Memory B cell (primary cell): ENCODE measurements at regions not wholly inside any gene's neighbourhood (a gene's known extent, or its start where the extent isn't known, plus 50 kb on each side); places are given as distances from the start of the nearest gene placed in this dataset.

Source experiments
- ATAC-seq: fragments of 150-1000 bp; cut with Tn5 transposase; 2 replicates; pipeline ENCODE4 v1.10.0; 2021; ENCODE audit warnings: low read depth, mild to moderate bottlenecking, moderate library complexity
- DNase-seq, 2 donors: peaks; one replicate each; pipeline ENCODE4 v3.0.0; 2022; ENCODE audit warnings: low spot score in 2 of 2
- H3K27ac Mint-ChIP-seq: one replicate; pipeline ENCODE4 v1.8.0; 2022; ENCODE audit warnings: mild to moderate bottlenecking, moderate library complexity, mixed read lengths
- H3K27me3 Mint-ChIP-seq: one replicate; pipeline ENCODE4 v1.8.0; 2022; ENCODE audit warnings: mixed read lengths
- H3K36me3 Mint-ChIP-seq: one replicate; pipeline ENCODE4 v1.8.0; 2022; ENCODE audit warnings: mild to moderate bottlenecking, mixed read lengths
- H3K4me1 Mint-ChIP-seq: one replicate; pipeline ENCODE4 v1.8.0; 2022; ENCODE audit warnings: mixed read lengths
- H3K4me3 Mint-ChIP-seq: one replicate; pipeline ENCODE4 v1.8.0; 2022; ENCODE audit warnings: mild to moderate bottlenecking, moderate library complexity, mixed read lengths
- H3K9me3 Mint-ChIP-seq: one replicate; pipeline ENCODE4 v1.8.0; 2022; ENCODE audit warnings: mixed read lengths

DNA sequence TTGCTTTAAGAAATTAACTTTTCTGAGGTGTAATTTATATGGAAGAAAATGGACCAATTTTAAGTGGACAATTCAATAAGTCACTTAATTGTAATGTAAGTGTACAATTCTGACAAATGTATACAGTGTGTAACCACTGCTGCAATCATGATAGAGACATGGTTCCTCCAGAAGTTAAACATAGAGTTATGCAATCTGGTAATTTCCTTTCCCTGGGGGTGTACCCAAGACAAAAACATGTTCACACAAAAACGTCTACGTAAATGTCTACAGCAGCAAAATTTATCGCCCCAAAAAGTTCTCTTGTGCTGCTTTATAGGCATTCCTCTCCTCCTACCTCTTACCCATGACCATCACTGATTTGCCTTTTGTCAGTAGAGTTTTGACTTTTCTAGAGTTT, 141.5 kb downstream of the AQP4 start:
- Mint-ChIP-seq H3K4me1 (no peaks in the 10 kb centered on the region), H3K27me3 (peaks cover 2% of the 10 kb centered on the region), H3K36me3 (no peaks in the 10 kb centered on the region), H3K27ac (no peak overlapping the region), H3K9me3 (peaks cover 1% of the 10 kb centered on the region), H3K4me3 (no peak overlapping the region)
- no peak for DNase-seq
- no peak for ATAC-seq

DNA sequence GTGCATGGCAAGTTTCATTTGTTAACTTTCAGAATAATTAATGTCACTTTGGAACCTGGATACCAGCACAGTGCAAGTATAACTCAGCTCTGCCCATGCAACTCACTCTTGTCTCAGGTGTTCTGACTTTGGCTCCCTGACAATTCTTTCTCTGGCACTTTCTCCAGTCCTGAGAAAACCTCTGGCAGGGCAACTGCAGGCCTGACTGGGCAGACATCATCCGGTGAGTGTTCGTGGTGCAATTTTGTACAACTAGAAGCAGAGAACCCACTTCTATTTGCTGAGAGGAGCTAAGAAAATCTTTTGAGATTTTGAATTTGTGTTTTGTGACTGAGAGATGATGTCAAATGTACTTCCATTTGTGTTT, 143.0 kb downstream of the AQP4 start:
- H3K4me3 Mint-ChIP-seq = no peak overlapping the region
- no peaks in the 10 kb centered on the region for H3K36me3 Mint-ChIP-seq
- H3K27ac Mint-ChIP-seq = no peak overlapping the region
- no peak for DNase-seq
- ATAC-seq = no peak
- H3K9me3 Mint-ChIP-seq = peaks cover 1% of the 10 kb centered on the region
- no peaks in the 10 kb centered on the region for H3K27me3 Mint-ChIP-seq
- H3K4me1 Mint-ChIP-seq = no peaks in the 10 kb centered on the region

DNA sequence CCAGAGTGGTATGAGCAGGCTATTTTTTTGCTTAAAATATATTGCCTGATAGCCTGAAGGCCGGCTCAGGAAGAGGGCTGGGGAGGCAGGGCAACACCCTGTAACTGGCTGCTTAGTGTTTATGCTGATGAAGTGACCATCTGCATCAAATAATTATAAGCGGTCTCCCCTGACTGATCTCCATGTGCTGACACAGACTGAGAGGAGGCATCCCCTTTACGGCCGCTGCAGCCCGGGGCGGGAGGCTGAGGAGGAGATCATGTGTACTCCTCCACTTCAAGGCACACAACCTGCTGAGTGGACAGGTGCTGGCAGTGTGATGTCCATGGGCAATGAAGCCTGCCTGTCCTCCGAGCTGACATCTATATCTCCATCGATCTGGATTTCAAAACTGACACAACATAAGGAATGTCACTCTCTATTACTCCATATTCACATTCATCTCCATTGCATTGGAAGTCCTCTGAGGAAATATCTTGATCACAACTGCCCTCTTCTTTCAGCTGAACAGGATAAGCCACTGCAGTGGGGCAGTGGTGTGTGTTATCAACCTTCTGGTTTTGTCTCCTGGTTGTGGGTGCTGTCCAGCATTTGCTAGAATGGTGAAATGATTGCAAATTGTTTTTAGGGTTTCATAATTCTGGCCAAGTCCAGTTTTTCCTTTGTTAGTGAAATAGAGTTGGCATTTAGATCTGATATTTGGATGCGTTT, 143.5 kb downstream of the AQP4 start:
- H3K36me3 Mint-ChIP-seq = no peaks in the 10 kb centered on the region
- no peak overlapping the region for H3K27ac Mint-ChIP-seq
- ATAC-seq (no peak), DNase-seq (no peak)
- H3K9me3 Mint-ChIP-seq = peaks cover 1% of the 10 kb centered on the region
- no peaks in the 10 kb centered on the region for H3K27me3 Mint-ChIP-seq
- H3K4me3 Mint-ChIP-seq = no peak overlapping the region
- H3K4me1 Mint-ChIP-seq = no peaks in the 10 kb centered on the region

DNA sequence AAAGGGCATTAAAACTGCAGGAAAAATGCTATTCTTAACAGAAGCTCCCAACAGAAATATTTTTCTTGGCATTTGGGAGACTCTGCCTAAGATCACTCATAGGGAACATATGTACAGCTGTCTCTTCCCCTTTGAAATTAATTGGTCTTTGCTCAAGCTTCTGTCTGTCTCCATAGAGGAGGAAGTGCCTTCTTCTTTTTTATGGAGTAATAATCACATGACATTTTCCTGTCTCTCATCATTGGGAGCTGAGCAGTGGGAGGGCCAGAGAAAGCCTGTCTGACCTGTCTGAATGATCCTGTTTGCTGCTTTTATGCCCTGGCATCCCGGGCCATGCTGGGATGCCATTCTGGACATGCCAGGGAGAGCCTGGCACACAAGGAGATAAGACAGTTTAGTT, 145.6 kb downstream of the AQP4 start:
- ATAC-seq = no peak
- no peaks in the 10 kb centered on the region for H3K9me3 Mint-ChIP-seq
- no peaks in the 10 kb centered on the region for H3K36me3 Mint-ChIP-seq
- H3K27ac Mint-ChIP-seq = no peak overlapping the region
- H3K4me1 Mint-ChIP-seq = no peaks in the 10 kb centered on the region
- peaks cover 2% of the 10 kb centered on the region for H3K27me3 Mint-ChIP-seq
- DNase-seq = no peak
- no peak overlapping the region for H3K4me3 Mint-ChIP-seq

DNA sequence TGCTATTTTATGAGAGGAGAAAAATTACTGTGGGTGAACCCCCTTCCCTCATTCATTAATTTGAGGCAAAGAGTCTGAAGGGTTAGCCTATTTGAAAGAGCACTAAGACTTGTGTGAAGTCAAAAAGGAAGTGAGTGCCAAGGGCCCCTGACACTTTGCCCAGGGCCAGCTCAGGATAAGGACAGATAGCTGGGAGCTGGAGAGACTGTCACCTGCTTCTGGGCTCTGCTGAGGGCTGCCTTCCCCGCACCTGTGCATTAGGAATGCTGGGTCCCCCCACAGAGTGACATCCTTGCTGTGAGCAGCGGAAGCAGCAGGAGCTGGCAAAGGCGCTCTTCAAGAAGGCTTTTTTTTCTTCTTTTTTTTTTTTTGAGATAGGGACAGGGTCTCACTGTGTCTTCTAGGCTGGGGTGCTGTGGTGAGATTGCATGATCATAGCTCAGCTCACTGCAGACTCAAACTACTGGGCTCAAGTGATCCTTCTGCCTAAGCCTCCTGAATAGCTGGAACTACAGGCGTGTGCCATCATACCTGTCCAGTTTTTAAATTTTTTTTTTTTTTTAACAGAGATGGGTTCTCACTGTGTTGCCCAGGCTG, 148.3 kb downstream of the AQP4 start:
- peaks cover 2% of the 10 kb centered on the region for H3K27me3 Mint-ChIP-seq

DNA sequence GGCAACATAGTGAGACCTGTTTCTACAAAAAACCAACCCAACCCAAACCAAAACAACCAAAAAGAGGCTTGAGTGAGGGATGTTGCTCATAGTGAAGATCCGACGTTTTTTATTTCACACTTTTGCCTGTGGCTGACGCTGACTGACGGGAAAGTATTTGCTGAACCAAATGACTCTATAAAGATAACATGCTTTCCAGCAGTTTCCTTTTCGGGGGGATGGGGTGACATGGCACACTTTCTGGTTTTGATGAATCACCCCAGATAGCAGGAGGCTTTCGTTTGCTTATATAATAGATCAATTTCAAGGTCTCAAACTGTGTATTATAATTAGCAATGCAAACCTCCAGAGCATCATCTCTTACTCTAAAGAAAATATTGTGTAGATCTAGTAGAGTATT, 150.8 kb downstream of the AQP4 start:
- no peaks in the 10 kb centered on the region for H3K9me3 Mint-ChIP-seq
- no peak for ATAC-seq
- DNase-seq = no peak
- H3K4me1 Mint-ChIP-seq = no peaks in the 10 kb centered on the region
- no peaks in the 10 kb centered on the region for H3K36me3 Mint-ChIP-seq
- peaks cover 3% of the 10 kb centered on the region for H3K27me3 Mint-ChIP-seq
- H3K4me3 Mint-ChIP-seq = no peak overlapping the region
- no peak overlapping the region for H3K27ac Mint-ChIP-seq

More for the DNA sequence above, 148.3 kb downstream of the AQP4 start:
- H3K4me1 Mint-ChIP-seq = no peaks in the 10 kb centered on the region
- no peaks in the 10 kb centered on the region for H3K36me3 Mint-ChIP-seq
- DNase-seq (no peak), ATAC-seq (no peak)
- no peaks in the 10 kb centered on the region for H3K9me3 Mint-ChIP-seq
- H3K4me3 Mint-ChIP-seq = no peak overlapping the region
- no peak overlapping the region for H3K27ac Mint-ChIP-seq

DNA sequence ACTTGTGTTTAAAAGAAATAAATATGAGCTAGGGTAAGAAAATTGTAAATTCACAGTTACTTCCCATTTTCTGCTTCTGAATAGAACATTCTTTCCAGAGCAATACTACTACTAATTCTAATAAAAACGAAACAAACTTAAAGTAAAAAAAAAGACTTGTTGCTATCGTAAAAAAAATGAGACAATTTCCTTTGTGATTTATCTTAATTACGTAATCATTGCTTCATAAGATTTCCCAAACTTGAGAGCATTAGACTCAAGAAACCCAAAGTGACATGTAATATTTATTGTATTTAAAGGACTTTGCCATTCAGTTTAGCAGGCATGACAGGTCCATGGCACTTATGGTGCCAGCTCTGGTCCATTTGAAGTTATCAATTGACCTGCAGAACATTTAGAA, 153.8 kb downstream of the AQP4 start:
- H3K4me1 Mint-ChIP-seq = no peaks in the 10 kb centered on the region
- no peak overlapping the region for H3K4me3 Mint-ChIP-seq
- H3K27ac Mint-ChIP-seq = no peak overlapping the region
- ATAC-seq (no peak), DNase-seq (no peak)
- no peaks in the 10 kb centered on the region for H3K36me3 Mint-ChIP-seq
- peaks cover 3% of the 10 kb centered on the region for H3K27me3 Mint-ChIP-seq
- H3K9me3 Mint-ChIP-seq = no peaks in the 10 kb centered on the region

DNA sequence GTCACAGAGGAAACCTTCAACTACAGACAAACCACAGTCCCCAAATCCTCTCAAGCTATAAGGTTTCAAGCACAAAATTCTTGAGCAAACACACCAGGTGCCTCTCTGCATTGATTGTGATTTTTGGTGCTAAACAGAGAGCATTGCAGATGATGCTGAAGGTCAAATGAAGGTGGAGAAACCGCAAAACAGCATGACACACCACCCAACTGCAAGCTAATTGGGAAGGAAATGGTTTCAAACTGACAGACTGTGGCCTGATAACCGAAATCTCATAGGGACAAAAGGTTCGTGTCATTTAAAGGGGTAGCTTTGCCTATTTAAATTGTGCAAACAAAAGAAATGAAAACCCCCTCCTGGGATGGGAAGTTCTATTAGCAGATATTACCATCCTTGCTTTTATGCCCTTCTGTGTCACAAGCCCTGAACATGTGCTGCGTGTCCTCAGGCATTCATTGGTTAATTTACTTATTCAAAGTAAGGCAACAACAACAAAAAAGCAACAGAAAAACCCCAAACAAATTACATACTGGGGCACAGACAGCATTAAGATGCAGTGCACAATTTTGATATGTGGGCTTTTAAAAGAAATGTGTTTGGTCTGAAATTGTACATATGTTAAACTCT, 154.9 kb downstream of the AQP4 start:
- ATAC-seq (no peak), DNase-seq (no peak)
- no peaks in the 10 kb centered on the region for H3K36me3 Mint-ChIP-seq
- no peaks in the 10 kb centered on the region for H3K9me3 Mint-ChIP-seq
- H3K4me3 Mint-ChIP-seq = no peak overlapping the region
- H3K4me1 Mint-ChIP-seq = no peaks in the 10 kb centered on the region
- H3K27ac Mint-ChIP-seq = no peak overlapping the region
- H3K27me3 Mint-ChIP-seq = peaks cover 2% of the 10 kb centered on the region

DNA sequence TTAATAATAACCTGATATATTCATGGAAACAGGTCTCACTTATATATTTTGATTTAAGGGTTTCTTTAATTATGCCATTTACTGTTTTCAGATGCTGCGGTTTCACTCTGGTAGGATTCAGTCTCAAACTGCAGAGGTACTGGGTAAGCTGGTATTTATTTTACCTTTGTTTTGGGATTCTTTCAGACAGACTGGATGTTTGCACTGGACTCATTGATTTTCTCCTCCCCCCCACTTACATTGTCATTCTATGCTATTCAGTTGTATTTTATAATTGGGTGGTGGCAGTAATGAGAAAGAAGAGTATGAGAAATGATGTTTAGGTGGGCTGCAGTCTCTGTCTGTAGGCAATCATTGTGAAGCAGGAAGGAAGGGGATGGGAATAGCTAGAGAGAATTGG, 155.6 kb downstream of the AQP4 start:
- no peaks in the 10 kb centered on the region for H3K36me3 Mint-ChIP-seq
- H3K4me1 Mint-ChIP-seq = no peaks in the 10 kb centered on the region
- ATAC-seq (no peak), DNase-seq (no peak)
- no peak overlapping the region for H3K4me3 Mint-ChIP-seq
- H3K9me3 Mint-ChIP-seq = no peaks in the 10 kb centered on the region
- H3K27me3 Mint-ChIP-seq = peaks cover 2% of the 10 kb centered on the region
- H3K27ac Mint-ChIP-seq = no peak overlapping the region

DNA sequence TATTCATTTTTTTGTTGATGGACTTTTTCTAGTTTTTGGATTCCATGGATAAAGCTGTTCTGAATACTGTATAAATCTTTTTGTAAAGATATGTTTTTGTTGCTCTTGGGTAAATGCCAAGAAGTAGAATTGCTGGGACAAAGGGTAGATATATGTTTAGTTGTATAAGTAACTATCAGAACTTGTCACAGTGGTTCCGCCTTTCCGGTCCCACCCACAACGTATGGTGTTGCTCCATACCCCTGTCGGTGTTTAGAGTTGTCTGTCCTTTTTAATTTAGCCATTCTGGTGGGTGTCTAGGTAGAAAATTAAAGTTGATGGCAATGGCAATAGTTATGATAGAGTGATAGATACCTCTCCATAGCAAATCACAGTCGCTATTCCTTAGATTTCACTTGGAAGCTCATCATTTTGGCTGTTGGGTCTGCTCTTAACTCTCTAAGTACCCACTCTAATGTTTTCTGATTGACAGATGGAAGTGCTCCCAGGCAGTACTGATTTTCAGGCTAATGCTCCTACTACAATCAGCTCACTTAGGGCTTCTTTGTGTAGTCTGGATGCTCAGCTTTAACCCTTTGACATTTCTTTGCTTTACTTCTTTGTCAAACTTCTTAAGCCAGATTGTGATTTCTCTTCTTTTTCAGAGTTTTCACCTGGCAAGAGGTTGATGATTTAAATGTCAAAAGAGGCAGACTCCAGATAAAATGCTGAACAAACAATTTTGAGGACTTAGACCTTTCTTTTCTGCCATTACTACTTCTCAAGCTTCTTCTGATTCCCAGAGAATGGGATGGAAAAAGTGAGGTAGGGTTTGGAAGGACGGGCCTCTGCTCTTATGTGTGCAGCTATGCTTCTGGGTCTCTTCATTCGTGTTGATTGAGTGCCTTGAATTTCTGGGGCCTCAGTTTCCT, 156.4 kb downstream of the AQP4 start:
- Mint-ChIP-seq H3K27me3 (peaks cover 2% of the 10 kb centered on the region), H3K4me3 (no peak overlapping the region), H3K27ac (no peak overlapping the region), H3K36me3 (no peaks in the 10 kb centered on the region), H3K4me1 (no peaks in the 10 kb centered on the region), H3K9me3 (no peaks in the 10 kb centered on the region)
- ATAC-seq (no peak), DNase-seq (no peak)

DNA sequence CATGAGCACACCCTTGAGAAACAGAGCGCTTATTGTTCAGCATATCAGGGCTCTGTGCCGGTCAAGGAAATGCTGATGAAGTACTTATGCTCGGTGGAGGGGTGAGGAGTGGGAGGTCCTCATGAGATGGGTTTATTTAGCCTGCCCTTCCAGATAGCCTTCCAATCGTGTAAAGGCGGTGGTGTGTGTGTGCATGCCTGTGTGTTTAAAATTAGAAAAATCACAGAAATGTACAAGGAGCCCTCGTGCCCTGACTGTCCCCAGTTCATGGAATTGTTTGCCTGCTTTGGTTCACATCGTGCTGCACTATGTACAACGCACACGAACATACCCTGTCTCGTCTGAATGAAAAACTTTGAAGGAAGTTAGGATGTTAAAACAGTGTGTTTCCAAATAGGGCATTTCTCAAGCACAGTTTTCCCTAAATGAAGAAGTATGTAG, 158.6 kb downstream of the AQP4 start:
- Mint-ChIP-seq H3K27ac (no peak overlapping the region), H3K4me1 (no peaks in the 10 kb centered on the region), H3K27me3 (peaks cover 4% of the 10 kb centered on the region), H3K36me3 (no peaks in the 10 kb centered on the region), H3K4me3 (no peak overlapping the region), H3K9me3 (peaks cover 2% of the 10 kb centered on the region)
- no peak for DNase-seq
- no peak for ATAC-seq

DNA sequence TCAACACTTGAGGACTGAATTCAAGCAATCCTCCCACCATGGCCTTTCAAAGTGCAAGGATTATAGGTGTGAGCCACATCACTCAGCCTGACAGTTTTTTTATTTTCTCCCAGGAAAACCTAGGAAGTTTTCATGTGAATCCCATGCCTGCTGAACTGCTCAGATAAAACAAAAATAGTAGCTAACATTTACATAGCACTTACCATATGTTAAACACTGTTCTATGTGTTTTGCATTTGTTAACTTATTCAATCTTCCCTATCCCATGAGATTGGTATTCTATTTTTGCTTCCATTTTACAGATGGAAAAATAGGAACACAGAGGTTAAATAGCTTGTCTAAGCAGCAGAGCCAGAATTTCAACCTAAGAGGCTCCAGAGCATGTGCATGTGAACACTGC, 157.4 kb upstream of the KCTD1 start:
- H3K9me3 Mint-ChIP-seq = peaks cover 2% of the 10 kb centered on the region
- H3K4me1 Mint-ChIP-seq = no peaks in the 10 kb centered on the region
- peaks cover 4% of the 10 kb centered on the region for H3K27me3 Mint-ChIP-seq
- ATAC-seq (no peak), DNase-seq (no peak)
- no peak overlapping the region for H3K27ac Mint-ChIP-seq
- no peak overlapping the region for H3K4me3 Mint-ChIP-seq
- H3K36me3 Mint-ChIP-seq = no peaks in the 10 kb centered on the region

DNA sequence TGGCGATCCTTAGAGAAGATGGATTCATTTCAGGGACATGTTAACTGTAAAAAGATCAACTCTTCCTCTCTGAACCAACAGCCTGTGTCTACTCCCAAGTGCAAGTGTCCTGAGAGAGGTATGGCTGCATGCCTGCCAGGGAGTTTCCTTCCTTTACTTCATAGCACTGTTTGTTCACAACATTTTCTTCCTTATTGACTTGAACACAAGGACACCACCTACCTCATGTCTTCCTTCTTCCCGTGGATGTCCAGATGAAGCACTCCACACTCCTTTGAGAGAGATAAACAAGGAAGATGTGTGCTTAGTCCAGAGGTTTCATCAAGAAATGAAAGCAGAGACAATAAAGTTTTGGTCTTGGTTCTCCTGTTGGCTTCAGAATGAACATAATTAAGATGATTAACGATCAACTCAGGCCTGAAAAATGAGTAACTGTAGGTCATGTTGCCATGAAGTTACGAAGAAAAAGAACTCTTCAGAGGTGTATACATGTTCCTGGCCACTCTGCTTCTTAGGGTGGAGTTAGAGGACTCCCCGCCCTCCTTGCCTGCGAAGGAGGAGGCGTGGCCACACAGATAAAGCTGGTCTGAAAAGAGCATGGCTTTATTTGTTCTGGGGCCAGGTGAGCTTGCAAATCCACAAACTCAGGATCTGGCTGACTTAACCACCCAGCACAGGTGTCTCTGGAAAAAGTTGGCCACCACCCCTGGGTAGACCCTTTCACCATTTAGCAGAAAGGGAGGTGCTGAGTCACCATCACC, 155.0 kb upstream of the KCTD1 start:
- ATAC-seq = no peak
- no peak for DNase-seq
- no peaks in the 10 kb centered on the region for H3K4me1 Mint-ChIP-seq
- no peak overlapping the region for H3K4me3 Mint-ChIP-seq
- peaks cover 4% of the 10 kb centered on the region for H3K27me3 Mint-ChIP-seq
- H3K36me3 Mint-ChIP-seq = no peaks in the 10 kb centered on the region
- H3K9me3 Mint-ChIP-seq = peaks cover 2% of the 10 kb centered on the region
- H3K27ac Mint-ChIP-seq = no peak overlapping the region
